GM18909 (cell line): ENCODE measurements at regions not wholly inside any gene's neighbourhood (a gene's known extent, or its start where the extent isn't known, plus 50 kb on each side); places are given as distances from the start of the nearest gene placed in this dataset.
"Not testable (repeated sequence)": the region's sequence is repeated elsewhere in the genome, so short reads cannot be mapped to it uniquely, and the experiment has no call there.

Source experiments
- ATAC-seq: cut with Tn5 transposase; IDR thresholded peaks from one replicate; pipeline ENCODE4 v1.9.1; 2021; ENCODE audit warnings: mild to moderate bottlenecking; ENCODE audit not compliant: unreplicated experiment, poor library complexity

- ATAC-seq: not testable (repeated sequence)
These were observed 676.9 kb downstream of the SI start for GRCh38 chr3:164401440-164401839.

- ATAC-seq: no peak
These were observed 680.8 kb downstream of the SI start for GRCh38 chr3:164397462-164397861.

- no peak for ATAC-seq
These were observed 685.1 kb downstream of the SI start for GRCh38 chr3:164393171-164393570.

GRCh38 chr3:164390046-164390445, 688.2 kb downstream of the SI start:
- no peak for ATAC-seq

- no peak for ATAC-seq
These were observed 691.1 kb downstream of the SI start for GRCh38 chr3:164387236-164387635.

- no peak for ATAC-seq
These were observed 698.1 kb downstream of the SI start for GRCh38 chr3:164380156-164380555.

- no peak for ATAC-seq
These were observed 700.8 kb downstream of the SI start for GRCh38 chr3:164377466-164377865.

GRCh38 chr3:164375995-164376394, 702.3 kb downstream of the SI start:
- no peak for ATAC-seq

GRCh38 chr3:164375538-164375937, 702.8 kb downstream of the SI start:
- no peak for ATAC-seq

GRCh38 chr3:164371681-164372080, 706.6 kb downstream of the SI start:
- ATAC-seq: no peak

GRCh38 chr3:164370970-164371369, 707.3 kb downstream of the SI start:
- ATAC-seq: no peak

- no peak for ATAC-seq
These were observed 713.1 kb downstream of the SI start for GRCh38 chr3:164365242-164365641.

- no peak for ATAC-seq
These were observed 714.2 kb downstream of the SI start for GRCh38 chr3:164364111-164364510.

GRCh38 chr3:164360738-164361406, 717.4 kb downstream of the SI start:
- ATAC-seq: no peak

- no peak for ATAC-seq
These were observed 718.2 kb downstream of the SI start for GRCh38 chr3:164360078-164360578.

- no peak for ATAC-seq
These were observed 725.3 kb downstream of the SI start for GRCh38 chr3:164352991-164353390.

- no peak for ATAC-seq
These were observed 727.2 kb downstream of the SI start for GRCh38 chr3:164351131-164351530.

- ATAC-seq: not testable (repeated sequence)
These were observed 736.1 kb downstream of the SI start for GRCh38 chr3:164342206-164342605.

- no peak for ATAC-seq
These were observed 737.2 kb downstream of the SI start for GRCh38 chr3:164341086-164341485.

GRCh38 chr3:164340273-164340672, 738.0 kb downstream of the SI start:
- ATAC-seq: no peak

- ATAC-seq: no peak
These were observed 745.2 kb downstream of the SI start for GRCh38 chr3:164332831-164333802.
